Hematopoietic multipotent progenitor cell (in vitro differentiated cells): ENCODE measurements at regions not wholly inside any gene's neighbourhood (a gene's known extent, or its start where the extent isn't known, plus 50 kb on each side); places are given as distances from the start of the nearest gene placed in this dataset.
A peak's percentile ranks its signal among the peaks of the same experiment; 100 is the strongest.
"Not testable (repeated sequence)": the region's sequence is repeated elsewhere in the genome, so short reads cannot be mapped to it uniquely, and the experiment has no call there.

Experiments
- DNase-seq, 3 donors: peaks; one replicate each; pipeline ENCODE4 v3.0.0-alpha.2; 2011 to 2015; ENCODE audit warnings: low read depth in 2 of 3, low spot score in 2 of 3

DNA sequence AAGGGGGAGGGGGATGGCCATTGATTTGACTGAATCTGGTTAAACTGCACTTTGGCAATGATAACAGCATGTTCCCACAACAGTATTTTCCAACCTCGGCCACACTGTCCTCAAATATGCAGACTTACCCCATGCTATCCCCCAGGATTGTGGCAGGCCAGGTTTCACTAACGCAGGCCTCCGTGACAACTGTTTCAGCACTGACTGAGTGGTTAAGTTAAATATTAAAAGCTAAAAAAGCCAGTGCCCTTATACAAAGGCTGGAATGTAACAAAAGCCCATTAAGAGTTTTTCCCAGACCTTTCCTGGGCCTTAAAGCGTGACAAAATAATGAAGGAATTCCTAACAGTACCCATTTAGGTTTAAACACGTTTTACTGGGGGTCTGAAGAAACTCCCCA lies 202.9 kb downstream of the USP25 start:
- DNase-seq = no peak

DNA sequence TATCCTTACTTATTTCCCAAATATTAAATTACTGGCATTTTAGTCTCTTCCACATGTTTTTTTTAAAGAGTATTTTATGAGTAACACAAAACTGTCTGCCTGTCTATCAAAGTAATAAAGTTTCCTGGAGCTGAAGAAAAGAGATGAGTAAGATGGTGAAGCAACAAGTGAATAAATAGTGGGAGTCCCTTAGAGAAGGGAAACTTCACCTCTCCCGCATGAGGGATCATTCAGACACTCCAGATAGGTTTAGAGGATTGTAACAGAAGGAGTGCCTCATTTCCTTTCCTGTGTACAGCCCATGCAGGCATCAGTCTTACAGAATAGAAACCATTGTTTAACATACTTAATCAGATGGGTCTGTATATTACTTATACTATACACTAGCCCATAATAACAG lies 205.7 kb downstream of the USP25 start:
- DNase-seq = no peak

GRCh38 chr21:15943009-15943666 lies 213.4 kb downstream of the USP25 start:
- no peak for DNase-seq

- DNase-seq = no peak
These were observed 217.9 kb downstream of the USP25 start for GRCh38 chr21:15947677-15948076.

DNA sequence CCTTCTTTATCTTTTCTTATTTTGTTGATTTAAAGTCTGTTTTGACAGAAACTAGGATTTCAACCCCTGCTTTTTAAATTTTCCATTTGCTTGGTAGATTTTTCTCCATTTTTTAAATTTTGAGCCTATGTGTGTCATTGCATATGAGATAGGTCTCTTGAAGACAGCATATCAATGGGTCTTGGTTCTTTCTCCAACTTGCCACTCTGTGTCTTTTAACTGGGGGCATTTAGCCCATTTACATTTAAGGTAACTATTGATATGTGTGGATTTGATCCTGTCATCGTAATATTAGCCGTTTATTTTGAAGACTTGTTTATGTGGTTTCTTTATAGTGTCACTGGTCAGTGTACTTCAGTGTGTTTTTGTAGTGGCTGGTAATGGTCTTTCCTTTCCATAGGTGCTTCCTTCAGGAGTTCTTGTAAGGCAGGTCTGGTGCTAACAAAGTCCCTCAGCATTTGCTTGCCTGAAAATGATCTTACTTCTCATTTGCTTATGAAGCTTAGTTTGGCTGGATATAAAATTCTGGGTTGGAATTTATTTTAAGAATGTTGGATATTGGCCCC lies 223.9 kb downstream of the USP25 start:
- DNase-seq = no peak

DNA sequence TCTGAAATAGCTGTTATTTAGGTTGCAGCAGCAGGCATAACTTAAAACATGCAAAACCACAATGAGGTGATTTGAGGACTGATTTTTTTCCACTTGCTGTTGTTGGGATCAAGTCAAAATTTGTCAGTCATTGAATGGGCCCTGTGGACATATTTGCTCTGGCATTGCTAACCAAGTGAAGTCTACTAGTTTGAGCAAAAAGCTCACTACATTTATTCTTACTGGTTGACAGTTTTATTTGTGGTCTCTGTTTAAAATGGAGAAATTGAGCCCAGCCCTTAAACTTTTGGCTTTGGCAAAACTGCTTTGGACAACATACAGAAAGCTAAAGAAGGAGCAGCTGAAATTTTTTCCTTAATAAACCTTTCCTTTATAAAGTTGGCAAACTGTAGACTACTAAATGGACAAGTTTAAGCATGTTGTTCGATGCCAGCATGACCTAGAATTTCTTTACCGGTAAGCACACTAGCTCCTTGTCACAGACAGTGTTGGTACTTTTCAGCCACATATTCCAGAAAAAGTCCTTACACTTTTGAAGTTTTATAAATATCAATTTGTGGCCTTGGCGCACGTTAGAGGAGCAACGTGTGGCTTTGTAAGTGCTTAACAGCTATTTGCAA lies 234.6 kb downstream of the USP25 start:
- DNase-seq = no peak

DNA sequence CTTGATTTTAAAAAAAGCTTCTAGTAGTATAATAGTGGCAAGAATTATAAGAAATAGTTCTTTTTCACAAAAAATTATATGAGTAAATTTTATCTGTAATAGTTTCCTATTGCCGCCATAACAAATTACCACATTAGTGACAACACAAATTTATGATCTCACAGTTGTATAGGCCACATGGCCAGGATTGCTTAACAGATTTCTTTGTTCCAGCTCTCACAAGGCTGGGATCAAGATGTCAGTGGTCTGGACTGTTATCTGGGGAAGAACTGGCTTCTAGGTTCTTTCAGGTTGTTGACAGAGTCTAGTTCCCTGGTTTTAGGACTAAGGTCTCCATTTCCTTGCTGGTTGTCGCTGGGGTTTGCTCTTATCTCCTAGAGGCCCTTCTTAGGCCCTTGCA lies 236.4 kb downstream of the USP25 start:
- DNase-seq = no peak

- DNase-seq = no peak
These were observed 236.9 kb downstream of the USP25 start for GRCh38 chr21:15966651-15967050.

- DNase-seq = no peak
These were observed 237.9 kb downstream of the USP25 start for GRCh38 chr21:15967661-15968060.

GRCh38 chr21:15968776-15969310 lies 239.1 kb downstream of the USP25 start:
- no peak for DNase-seq

DNA sequence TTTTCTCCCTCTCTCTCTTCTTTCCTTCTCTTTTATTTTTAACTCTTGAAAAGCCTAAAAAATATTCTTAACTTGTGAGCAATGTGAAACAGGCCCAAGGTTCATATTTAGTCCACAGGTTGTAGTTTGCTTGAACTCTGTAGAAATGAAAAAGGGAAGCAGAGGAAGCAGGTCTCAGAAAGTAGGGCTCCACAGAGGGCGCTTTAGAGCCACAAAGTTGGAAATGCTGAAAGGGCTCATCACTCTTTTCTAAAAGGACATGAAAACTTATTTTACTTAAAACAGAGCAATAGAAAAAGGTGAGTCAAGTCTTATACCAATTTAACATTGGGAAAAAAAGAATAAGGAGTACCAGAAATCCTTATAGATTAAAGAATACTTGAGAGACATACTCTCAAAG lies 247.0 kb downstream of the USP25 start:
- DNase-seq = no peak

DNA sequence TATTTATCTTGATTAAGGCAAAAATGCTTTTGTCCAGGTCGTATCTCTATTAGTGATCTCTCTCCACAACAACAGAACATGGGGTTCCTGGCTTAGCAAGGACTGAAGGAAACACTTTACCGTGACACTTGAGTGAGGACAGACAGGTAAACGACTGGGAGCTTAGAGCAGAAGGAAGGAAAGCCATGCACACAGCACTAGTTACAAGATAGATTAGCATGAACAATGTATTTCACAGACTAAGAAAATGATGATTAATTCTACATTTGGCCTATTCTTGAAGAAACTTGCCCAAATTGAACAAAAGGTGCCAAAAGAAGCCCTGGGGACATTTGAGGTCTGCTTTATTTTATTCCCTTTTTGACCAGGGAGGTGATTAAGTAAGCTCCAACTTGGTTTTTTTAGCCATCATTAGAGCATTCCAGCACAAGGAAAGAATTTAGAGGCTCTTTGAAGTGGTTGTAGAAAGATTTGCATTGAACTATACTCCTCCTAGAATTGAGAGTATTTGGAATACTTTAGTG lies 248.5 kb downstream of the USP25 start:
- DNase-seq = no peak

- DNase-seq = not testable (repeated sequence)
These were observed 249.7 kb downstream of the USP25 start for GRCh38 chr21:15979493-15979892.

GRCh38 chr21:15986277-15986676 lies 256.5 kb downstream of the USP25 start:
- no peak for DNase-seq

GRCh38 chr21:15992171-15992570 lies 262.4 kb downstream of the USP25 start:
- no peak for DNase-seq

DNA sequence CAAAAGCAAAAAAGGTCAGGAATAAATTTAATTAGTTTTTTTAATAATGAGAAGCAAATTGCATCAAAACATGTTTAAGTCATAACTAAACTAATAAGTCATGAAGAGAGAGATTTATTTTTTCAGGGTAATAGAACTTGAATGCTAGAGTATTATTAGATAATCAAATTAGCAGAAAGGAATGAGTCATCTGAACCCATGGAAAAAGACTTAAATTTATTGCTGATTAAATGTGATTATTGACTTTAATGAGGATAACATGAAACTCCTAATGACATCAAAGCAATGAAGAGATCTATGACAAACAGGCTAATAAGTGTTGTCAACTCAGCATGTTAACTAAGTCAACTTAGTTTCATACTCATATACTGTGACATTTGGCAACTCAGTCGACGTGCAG lies 264.2 kb downstream of the USP25 start:
- no peak for DNase-seq

GRCh38 chr21:15999741-16000140 lies 270.0 kb downstream of the USP25 start:
- no peak for DNase-seq

GRCh38 chr21:16002874-16003466 lies 273.2 kb downstream of the USP25 start:
- peak in 2 of 3 donors; percentile 5 to 36 for DNase-seq

DNA sequence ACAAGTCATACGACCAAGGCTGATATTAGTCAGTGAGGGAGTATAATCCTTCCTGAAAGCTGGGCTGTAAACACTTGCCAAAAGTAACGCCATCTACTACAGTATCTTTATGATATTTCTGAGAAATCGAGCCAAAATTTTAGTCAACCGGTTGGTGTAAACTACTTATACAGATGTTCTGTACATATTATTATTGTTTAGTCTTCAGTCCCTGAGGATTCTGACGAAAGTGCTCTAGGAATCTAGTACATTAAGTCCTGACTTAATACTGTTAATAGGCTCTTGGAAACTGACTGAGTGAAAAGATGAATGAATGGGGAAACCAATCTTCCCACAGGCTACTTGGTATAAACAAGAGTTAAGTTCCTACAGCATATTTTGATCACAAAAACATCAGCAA lies 274.3 kb downstream of the USP25 start:
- no peak for DNase-seq

GRCh38 chr21:16004523-16004922 lies 274.7 kb downstream of the USP25 start:
- DNase-seq = no peak

GRCh38 chr21:16005996-16006395 lies 276.2 kb downstream of the USP25 start:
- DNase-seq = no peak

DNA sequence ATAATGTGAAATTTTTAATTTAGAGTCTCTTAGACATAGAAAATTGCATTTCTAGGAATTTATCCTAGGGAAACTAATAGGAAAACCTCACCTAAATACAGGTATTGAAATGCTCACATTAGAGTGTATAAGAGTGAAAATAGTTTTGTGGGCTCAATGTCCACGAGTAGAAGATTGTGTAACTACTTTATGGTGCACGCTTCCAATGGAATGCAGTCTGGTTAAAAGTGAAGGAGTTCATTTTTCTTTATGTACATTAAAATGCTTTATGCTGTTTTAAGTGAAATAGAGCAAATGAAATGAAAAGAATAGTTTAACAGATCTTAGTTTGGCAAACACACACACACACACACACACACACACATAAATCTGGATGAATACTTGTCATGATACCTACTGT lies 278.2 kb downstream of the USP25 start:
- no peak for DNase-seq
